Fibroblast of upper back skin (primary cell): ENCODE measurements at regions not wholly inside any gene's neighbourhood (a gene's known extent, or its start where the extent isn't known, plus 50 kb on each side); places are given as distances from the start of the nearest gene placed in this dataset.
"Not testable (repeated sequence)": the region's sequence is repeated elsewhere in the genome, so short reads cannot be mapped to it uniquely, and the experiment has no call there.

ENCODE experiments used
- DNase-seq: peaks from one replicate; pipeline ENCODE4 v3.0.0-alpha.2; 2013

GRCh38 chr4:23068756-23069155 is 376.0 kb downstream of the GBA3 start:
- DNase-seq, result no peak

- DNase-seq, result no peak
These were observed 375.6 kb downstream of the GBA3 start for GRCh38 chr4:23068287-23068686.

GRCh38 chr4:23062188-23062587 is 369.5 kb downstream of the GBA3 start:
- no peak for DNase-seq

GRCh38 chr4:23061431-23061830 is 368.7 kb downstream of the GBA3 start:
- DNase-seq, result no peak

- DNase-seq, result peak; percentile 68
These were observed 368.0 kb downstream of the GBA3 start for GRCh38 chr4:23060776-23061175.

GRCh38 chr4:23058165-23058776 is 365.5 kb downstream of the GBA3 start:
- DNase-seq, result no peak

GRCh38 chr4:23041501-23041900 is 348.8 kb downstream of the GBA3 start:
- no peak for DNase-seq

GRCh38 chr4:23040539-23040938 is 347.8 kb downstream of the GBA3 start:
- DNase-seq, result no peak

GRCh38 chr4:23039818-23040217 is 347.1 kb downstream of the GBA3 start:
- peak; percentile 54 for DNase-seq

- peak; percentile 44 for DNase-seq
These were observed 346.1 kb downstream of the GBA3 start for GRCh38 chr4:23038626-23039491.

- no peak for DNase-seq
These were observed 344.3 kb downstream of the GBA3 start for GRCh38 chr4:23036921-23037495.

- no peak for DNase-seq
These were observed 343.8 kb downstream of the GBA3 start for GRCh38 chr4:23036503-23036902.

GRCh38 chr4:23035521-23036056 is 342.9 kb downstream of the GBA3 start:
- no peak for DNase-seq

- DNase-seq, result no peak
These were observed 342.0 kb downstream of the GBA3 start for GRCh38 chr4:23034731-23035130.

- DNase-seq, result peak; percentile 84
These were observed 341.1 kb downstream of the GBA3 start for GRCh38 chr4:23033796-23034195.

GRCh38 chr4:23028875-23029274 is 336.1 kb downstream of the GBA3 start:
- no peak for DNase-seq

GRCh38 chr4:23023666-23024065 is 330.9 kb downstream of the GBA3 start:
- DNase-seq, result no peak

- DNase-seq, result no peak
These were observed 330.4 kb downstream of the GBA3 start for GRCh38 chr4:23023121-23023520.

GRCh38 chr4:23022032-23022431 is 329.3 kb downstream of the GBA3 start:
- DNase-seq, result peak; percentile 87

GRCh38 chr4:23021040-23021439 is 328.3 kb downstream of the GBA3 start:
- DNase-seq, result no peak

GRCh38 chr4:23020399-23020798 is 327.7 kb downstream of the GBA3 start:
- DNase-seq, result not testable (repeated sequence)

GRCh38 chr4:23016981-23017380 is 324.2 kb downstream of the GBA3 start:
- DNase-seq, result no peak

GRCh38 chr4:23015821-23016220 is 323.1 kb downstream of the GBA3 start:
- peak; percentile 80 for DNase-seq

- no peak for DNase-seq
These were observed 316.4 kb downstream of the GBA3 start for GRCh38 chr4:23009093-23009492.
